ENCODE measurements at regions not wholly inside any gene's neighbourhood (a gene's known extent, or its start where the extent isn't known, plus 50 kb on each side); places are given as distances from the start of the nearest gene placed in this dataset.

DNA sequence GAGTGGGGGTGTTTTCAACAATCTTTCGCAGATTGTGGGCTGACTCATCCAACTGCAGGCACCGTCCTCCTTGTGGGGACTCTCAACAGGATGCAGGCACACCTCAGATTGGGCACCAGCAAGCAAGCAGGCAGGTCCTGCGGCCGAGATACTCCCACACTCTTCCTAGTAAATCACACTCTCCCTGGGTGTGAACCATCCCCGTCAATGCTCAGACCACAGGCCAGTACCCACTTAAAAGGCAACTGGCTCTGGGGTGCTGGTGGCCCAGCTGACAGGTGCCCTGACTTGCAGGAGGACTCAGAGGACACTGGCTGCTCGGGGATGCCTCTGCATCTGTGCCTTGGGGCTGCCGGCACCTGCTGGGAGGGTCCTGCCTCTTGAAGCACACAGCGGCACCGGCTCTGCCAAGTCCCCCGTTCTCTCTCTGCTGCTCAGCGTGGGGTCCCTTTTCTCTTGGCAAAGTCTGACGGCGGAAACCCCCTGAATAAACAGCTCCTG lies 282.5 kb downstream of the CTTN start:
- Histone ChIP-seq H3K4me1 (ENCODE audit: control insufficient read depth, insufficient read depth, low read length) (no peaks in the 10 kb centered on the region), H3K36me3 (ENCODE audit: control insufficient read depth, insufficient read depth, low read length) (no peaks in the 10 kb centered on the region), H3K9me3 (ENCODE audit: control insufficient read depth, insufficient read depth, low read length) (no peaks in the 10 kb centered on the region), H3K4me3 (ENCODE audit: low read depth, low read length) (no peak overlapping the region), H3K27ac (ENCODE audit: low read depth, low read length) (no peak overlapping the region), H3K27me3 (ENCODE audit: control insufficient read depth, insufficient read depth, low read length) (no peaks in the 10 kb centered on the region), H3K9ac (ENCODE audit: low read depth, low read length) (no peak overlapping the region)

DNA sequence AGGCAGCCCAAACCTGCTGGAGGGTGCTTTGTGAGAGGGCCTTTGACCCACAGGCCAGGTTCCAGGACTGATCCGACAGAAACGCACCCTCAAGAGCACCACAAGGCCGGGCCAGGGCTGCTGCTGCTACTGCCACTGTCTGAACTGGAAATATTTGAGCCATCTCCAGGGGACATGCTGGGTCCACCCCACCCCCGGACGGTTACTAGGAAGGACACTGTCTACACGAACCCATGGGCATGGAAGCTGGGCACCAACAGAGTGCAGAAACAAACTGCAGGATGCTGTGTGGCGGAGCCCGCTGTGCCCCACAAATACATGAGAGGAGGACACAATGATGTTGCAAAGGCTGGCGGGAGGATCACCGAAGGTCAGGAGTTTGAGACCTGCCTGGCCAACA lies 283.7 kb downstream of the CTTN start:
- H3K36me3 ChIP-seq (ENCODE audit: control insufficient read depth, insufficient read depth, low read length), result no peaks in the 10 kb centered on the region
- no peaks in the 10 kb centered on the region for H3K27me3 ChIP-seq (ENCODE audit: control insufficient read depth, insufficient read depth, low read length)
- no peaks in the 10 kb centered on the region for H3K9me3 ChIP-seq (ENCODE audit: control insufficient read depth, insufficient read depth, low read length)
- H3K9ac ChIP-seq (ENCODE audit: low read depth, low read length), result no peak overlapping the region
- no peak overlapping the region for H3K27ac ChIP-seq (ENCODE audit: low read depth, low read length)
- H3K4me3 ChIP-seq (ENCODE audit: low read depth, low read length), result no peak overlapping the region
- no peaks in the 10 kb centered on the region for H3K4me1 ChIP-seq (ENCODE audit: control insufficient read depth, insufficient read depth, low read length)

DNA sequence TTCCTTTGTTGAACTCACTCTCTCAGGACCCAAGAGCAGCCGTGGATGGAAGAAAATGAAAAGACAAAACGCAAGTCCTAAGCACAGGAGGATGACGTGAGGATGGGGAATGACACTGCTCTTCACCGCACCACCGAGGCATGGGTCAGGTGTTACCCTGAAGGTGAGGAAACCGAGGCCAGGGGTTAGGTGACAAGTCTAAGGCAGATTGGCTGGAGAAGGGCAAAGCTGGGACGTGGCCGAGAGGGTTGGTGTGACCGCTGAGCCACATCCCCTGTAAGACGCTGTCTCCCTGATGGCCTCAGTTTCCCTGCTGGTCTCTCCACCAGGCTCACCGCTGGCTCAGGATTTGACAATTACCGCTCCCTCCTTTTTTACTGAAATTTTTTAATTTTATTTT lies 284.4 kb downstream of the CTTN start:
- no peaks in the 10 kb centered on the region; the same call in 1 of the 2 replicates for H3K4me1 ChIP-seq (ENCODE audit: control insufficient read depth, insufficient read depth, low read length)
- no peaks in the 10 kb centered on the region for H3K36me3 ChIP-seq (ENCODE audit: control insufficient read depth, insufficient read depth, low read length)
- no peak overlapping the region for H3K4me3 ChIP-seq (ENCODE audit: low read depth, low read length)
- H3K9me3 ChIP-seq (ENCODE audit: control insufficient read depth, insufficient read depth, low read length), result no peaks in the 10 kb centered on the region
- no peaks in the 10 kb centered on the region for H3K27me3 ChIP-seq (ENCODE audit: control insufficient read depth, insufficient read depth, low read length)
- no peak overlapping the region for H3K27ac ChIP-seq (ENCODE audit: low read depth, low read length)
- H3K9ac ChIP-seq (ENCODE audit: low read depth, low read length), result no peak overlapping the region

DNA sequence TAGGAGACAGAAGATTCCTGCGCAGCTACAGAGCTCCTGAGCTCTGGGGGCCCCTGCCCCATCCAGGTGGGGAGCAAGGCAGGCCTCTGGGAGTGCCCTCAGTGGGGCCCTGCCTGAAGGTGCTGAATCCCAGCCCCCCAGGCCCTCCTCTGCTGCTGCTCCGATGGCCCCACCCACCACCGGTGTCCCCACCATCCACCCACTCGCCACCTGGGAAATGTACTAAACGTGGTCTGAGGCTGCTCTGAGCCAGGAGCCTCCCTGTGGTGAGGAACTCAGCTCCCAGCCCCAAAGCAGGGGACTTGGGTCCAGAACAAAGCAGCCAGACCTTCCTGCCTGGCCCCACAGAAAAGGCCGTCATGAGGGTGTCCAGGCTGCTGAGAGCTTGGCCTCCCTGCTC lies 289.4 kb downstream of the CTTN start:
- Histone ChIP-seq H3K27me3 (ENCODE audit: control insufficient read depth, insufficient read depth, low read length) (no peaks in the 10 kb centered on the region), H3K27ac (ENCODE audit: low read depth, low read length) (no peak overlapping the region)

DNA sequence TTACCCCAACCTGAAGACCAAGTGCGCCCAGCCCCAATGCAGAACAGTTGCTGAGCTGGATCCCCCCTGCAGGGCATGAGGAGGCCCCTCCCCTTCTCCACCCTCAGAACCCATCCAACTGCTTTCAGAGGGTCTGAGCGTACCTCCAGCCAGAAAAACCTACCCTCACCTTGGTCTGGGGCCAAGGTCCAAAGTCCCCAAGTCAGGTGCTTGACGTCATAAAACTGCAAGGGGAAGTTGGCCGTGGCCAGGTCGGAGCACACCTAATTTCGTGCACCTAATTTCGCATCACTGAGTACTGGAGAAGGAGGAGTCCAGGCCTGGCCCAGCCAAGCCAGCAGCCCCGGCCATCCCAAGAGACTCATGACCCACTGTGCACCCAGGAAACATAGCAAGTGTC lies 289.8 kb downstream of the CTTN start:
- Histone ChIP-seq H3K4me1 (ENCODE audit: control insufficient read depth, insufficient read depth, low read length) (no peaks in the 10 kb centered on the region; the same call in 1 of the 2 replicates), H3K4me3 (ENCODE audit: low read depth, low read length) (no peak overlapping the region), H3K27me3 (ENCODE audit: control insufficient read depth, insufficient read depth, low read length) (no peaks in the 10 kb centered on the region), H3K9ac (ENCODE audit: low read depth, low read length) (no peak overlapping the region), H3K27ac (ENCODE audit: low read depth, low read length) (no peak overlapping the region), H3K9me3 (ENCODE audit: control insufficient read depth, insufficient read depth, low read length) (no peaks in the 10 kb centered on the region), H3K36me3 (ENCODE audit: control insufficient read depth, insufficient read depth, low read length) (no peaks in the 10 kb centered on the region)

More for the DNA sequence above, 289.4 kb downstream of the CTTN start:
- H3K9ac ChIP-seq (ENCODE audit: low read depth, low read length), result no peak overlapping the region
- H3K4me1 ChIP-seq (ENCODE audit: control insufficient read depth, insufficient read depth, low read length), result no peaks in the 10 kb centered on the region; the same call in 1 of the 2 replicates
- H3K36me3 ChIP-seq (ENCODE audit: control insufficient read depth, insufficient read depth, low read length), result no peaks in the 10 kb centered on the region
- H3K9me3 ChIP-seq (ENCODE audit: control insufficient read depth, insufficient read depth, low read length), result no peaks in the 10 kb centered on the region
- H3K4me3 ChIP-seq (ENCODE audit: low read depth, low read length), result no peak overlapping the region

DNA sequence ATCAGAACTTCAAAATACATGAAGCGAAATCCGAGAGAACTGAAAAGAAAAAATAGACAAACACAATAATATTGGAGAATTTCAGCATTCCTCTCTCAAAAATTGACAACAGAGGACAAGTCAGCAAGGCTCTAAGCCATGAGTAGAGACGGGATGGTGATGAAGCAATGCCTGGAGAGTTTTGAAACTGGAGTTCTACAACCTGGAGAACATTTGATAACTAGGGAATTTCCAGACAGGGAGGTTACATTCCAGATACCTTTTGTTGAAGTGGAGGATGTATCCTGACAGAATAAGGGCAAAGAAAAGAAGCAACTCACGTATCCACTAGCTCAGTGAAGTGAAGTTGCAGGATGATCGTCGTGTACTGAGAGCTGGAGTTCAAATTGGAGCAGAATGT lies 291.4 kb downstream of the CTTN start:
- Histone ChIP-seq H3K9me3 (ENCODE audit: control insufficient read depth, insufficient read depth, low read length) (no peaks in the 10 kb centered on the region), H3K4me1 (ENCODE audit: control insufficient read depth, insufficient read depth, low read length) (no peaks in the 10 kb centered on the region; the same call in 1 of the 2 replicates), H3K4me3 (ENCODE audit: low read depth, low read length) (no peak overlapping the region), H3K9ac (ENCODE audit: low read depth, low read length) (no peak overlapping the region), H3K36me3 (ENCODE audit: control insufficient read depth, insufficient read depth, low read length) (no peaks in the 10 kb centered on the region), H3K27ac (ENCODE audit: low read depth, low read length) (no peak overlapping the region), H3K27me3 (ENCODE audit: control insufficient read depth, insufficient read depth, low read length) (no peaks in the 10 kb centered on the region)

DNA sequence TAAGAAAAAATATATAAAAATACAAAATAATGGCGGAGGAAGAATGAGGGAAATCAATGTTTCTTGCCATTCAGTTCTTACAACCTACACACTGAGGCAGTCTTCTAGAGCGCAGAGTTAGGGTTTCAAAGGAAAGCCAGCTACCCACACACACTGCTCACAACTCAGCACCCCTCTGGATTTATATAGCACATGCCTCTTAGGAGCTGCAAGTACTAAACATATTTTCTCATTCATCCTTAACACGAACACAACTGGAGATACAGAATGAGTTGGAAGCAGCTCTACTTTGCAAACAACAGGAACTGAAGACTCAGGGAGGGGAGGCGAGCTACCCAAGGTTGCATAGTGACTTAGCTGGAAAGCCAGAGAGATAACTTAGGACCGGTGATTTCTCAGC lies 293.8 kb downstream of the CTTN start:
- H3K9me3 ChIP-seq (ENCODE audit: control insufficient read depth, insufficient read depth, low read length), result no peaks in the 10 kb centered on the region

DNA sequence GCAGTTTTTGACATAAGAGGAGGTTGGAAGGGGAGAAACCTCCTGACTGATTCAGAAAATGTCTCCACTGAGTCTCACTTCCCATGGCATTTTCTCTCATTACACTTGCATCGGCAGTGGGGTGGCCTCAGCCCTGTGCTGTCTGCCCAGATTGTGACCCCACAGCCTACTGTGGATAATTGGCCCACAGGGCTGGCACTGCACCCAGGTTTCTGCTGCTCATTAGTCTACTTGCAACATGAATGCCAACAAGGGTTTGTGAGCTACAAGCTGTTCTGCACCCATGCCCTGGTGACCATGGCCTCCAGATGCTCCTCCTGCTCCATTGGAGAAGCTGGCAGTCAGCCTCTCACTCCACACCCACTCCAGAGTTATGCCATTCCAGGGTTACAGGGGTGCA lies 296.0 kb downstream of the CTTN start:
- Histone ChIP-seq H3K36me3 (ENCODE audit: control insufficient read depth, insufficient read depth, low read length) (no peaks in the 10 kb centered on the region), H3K9ac (ENCODE audit: low read depth, low read length) (no peak overlapping the region), H3K27ac (ENCODE audit: low read depth, low read length) (no peak overlapping the region)

More for the DNA sequence above, 293.8 kb downstream of the CTTN start:
- no peaks in the 10 kb centered on the region for H3K36me3 ChIP-seq (ENCODE audit: control insufficient read depth, insufficient read depth, low read length)
- no peak overlapping the region for H3K27ac ChIP-seq (ENCODE audit: low read depth, low read length)
- no peak overlapping the region for H3K4me3 ChIP-seq (ENCODE audit: low read depth, low read length)
- H3K27me3 ChIP-seq (ENCODE audit: control insufficient read depth, insufficient read depth, low read length), result no peaks in the 10 kb centered on the region
- H3K4me1 ChIP-seq (ENCODE audit: control insufficient read depth, insufficient read depth, low read length), result no peaks in the 10 kb centered on the region; the same call in 1 of the 2 replicates
- H3K9ac ChIP-seq (ENCODE audit: low read depth, low read length), result no peak overlapping the region

DNA sequence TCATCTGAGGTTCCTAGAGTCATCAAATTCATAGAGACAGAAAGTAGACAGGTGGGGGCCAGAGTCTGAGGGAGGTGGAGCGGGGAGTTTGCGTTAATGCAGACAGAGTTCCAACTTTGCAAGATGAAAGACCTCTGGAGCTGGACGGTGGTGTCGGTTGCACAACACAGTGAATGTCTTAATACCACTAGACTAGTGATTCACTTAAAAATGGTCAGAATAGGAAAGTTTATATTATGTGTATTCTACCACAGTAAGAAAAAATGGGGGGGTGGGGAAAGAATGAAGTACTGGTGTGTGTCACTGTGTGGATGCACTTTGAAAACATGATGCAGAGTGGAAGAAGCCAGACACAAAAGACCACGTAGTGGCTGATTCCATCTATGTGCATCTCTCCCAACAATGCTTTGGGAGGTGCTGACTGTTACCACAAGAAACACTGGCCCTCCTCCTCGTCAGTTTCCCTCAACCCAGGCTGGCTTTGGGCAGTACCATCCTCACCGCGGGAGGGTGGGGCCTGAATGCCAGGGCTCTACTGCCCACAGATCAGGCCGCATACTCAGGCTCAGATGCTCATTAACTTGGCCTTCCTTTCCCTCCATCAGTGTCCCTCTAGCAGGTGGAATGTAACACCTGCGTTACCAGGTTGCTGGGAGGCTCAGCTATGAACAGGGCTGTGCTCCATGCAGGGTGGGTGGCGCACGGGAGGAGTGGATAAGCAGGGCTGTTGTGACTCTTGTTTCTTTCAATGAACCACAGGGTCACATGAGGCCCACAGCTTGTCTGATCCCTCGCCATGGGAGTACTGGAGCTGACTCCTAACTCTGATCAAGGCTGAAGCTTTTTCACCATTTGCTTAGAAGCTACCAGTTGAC lies 297.0 kb downstream of the CTTN start:
- Histone ChIP-seq H3K27me3 (ENCODE audit: control insufficient read depth, insufficient read depth, low read length) (no peaks in the 10 kb centered on the region), H3K9me3 (ENCODE audit: control insufficient read depth, insufficient read depth, low read length) (no peaks in the 10 kb centered on the region), H3K4me3 (ENCODE audit: low read depth, low read length) (no peak overlapping the region), H3K4me1 (ENCODE audit: control insufficient read depth, insufficient read depth, low read length) (no peaks in the 10 kb centered on the region), H3K36me3 (ENCODE audit: control insufficient read depth, insufficient read depth, low read length) (no peaks in the 10 kb centered on the region), H3K27ac (ENCODE audit: low read depth, low read length) (no peak overlapping the region), H3K9ac (ENCODE audit: low read depth, low read length) (no peak overlapping the region)

More for the DNA sequence above, 296.0 kb downstream of the CTTN start:
- Histone ChIP-seq H3K4me3 (ENCODE audit: low read depth, low read length) (no peak overlapping the region), H3K4me1 (ENCODE audit: control insufficient read depth, insufficient read depth, low read length) (no peaks in the 10 kb centered on the region), H3K27me3 (ENCODE audit: control insufficient read depth, insufficient read depth, low read length) (no peaks in the 10 kb centered on the region), H3K9me3 (ENCODE audit: control insufficient read depth, insufficient read depth, low read length) (no peaks in the 10 kb centered on the region)

DNA sequence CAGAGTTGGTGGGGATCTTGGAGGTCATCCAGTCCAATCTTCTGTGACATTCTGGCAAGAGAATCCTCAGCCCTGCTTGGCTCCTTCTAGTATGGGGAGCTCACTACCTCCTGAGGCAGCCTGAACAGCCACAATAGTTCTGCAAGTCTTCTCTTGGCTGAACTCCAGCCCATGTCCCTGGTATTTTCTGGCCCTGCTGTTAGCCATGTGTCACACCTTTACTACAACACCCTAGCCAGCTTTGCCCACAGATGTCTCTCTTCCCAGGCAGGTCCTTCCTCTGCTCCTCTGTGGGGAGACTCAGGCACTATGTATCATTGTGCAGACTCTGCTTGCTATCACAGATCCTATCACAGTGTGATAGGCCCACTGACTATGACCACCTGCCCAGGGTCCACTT lies 297.7 kb downstream of the CTTN start:
- Histone ChIP-seq H3K27me3 (ENCODE audit: control insufficient read depth, insufficient read depth, low read length) (no peaks in the 10 kb centered on the region), H3K4me3 (ENCODE audit: low read depth, low read length) (no peak overlapping the region), H3K9ac (ENCODE audit: low read depth, low read length) (no peak overlapping the region), H3K9me3 (ENCODE audit: control insufficient read depth, insufficient read depth, low read length) (no peaks in the 10 kb centered on the region), H3K36me3 (ENCODE audit: control insufficient read depth, insufficient read depth, low read length) (no peaks in the 10 kb centered on the region), H3K27ac (ENCODE audit: low read depth, low read length) (no peak overlapping the region), H3K4me1 (ENCODE audit: control insufficient read depth, insufficient read depth, low read length) (no peaks in the 10 kb centered on the region)

DNA sequence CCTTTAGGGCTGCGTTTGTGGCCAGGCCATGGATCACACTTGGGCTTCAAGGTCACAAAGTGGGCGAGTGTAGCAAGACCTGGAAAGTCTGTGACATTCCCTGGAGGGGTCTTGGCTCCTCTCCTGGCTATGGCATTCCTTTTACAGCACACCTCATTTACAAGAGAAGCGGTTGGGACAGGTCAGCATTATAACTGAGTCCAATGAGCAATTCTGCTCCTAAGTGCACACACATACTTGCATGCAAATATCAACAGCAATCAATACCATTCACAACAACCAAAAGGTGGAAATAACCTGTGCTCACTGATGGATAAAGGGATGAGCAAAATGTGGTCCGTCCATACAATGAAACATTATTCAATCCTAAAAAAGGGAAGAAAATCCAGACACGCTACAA lies 298.2 kb downstream of the CTTN start:
- Histone ChIP-seq H3K36me3 (ENCODE audit: control insufficient read depth, insufficient read depth, low read length) (no peaks in the 10 kb centered on the region), H3K4me1 (ENCODE audit: control insufficient read depth, insufficient read depth, low read length) (no peaks in the 10 kb centered on the region), H3K27me3 (ENCODE audit: control insufficient read depth, insufficient read depth, low read length) (no peaks in the 10 kb centered on the region), H3K27ac (ENCODE audit: low read depth, low read length) (no peak overlapping the region), H3K9ac (ENCODE audit: low read depth, low read length) (no peak overlapping the region), H3K9me3 (ENCODE audit: control insufficient read depth, insufficient read depth, low read length) (no peaks in the 10 kb centered on the region), H3K4me3 (ENCODE audit: low read depth, low read length) (no peak overlapping the region)
